H9 (cell line): ENCODE measurements at regions not wholly inside any gene's neighbourhood (a gene's known extent, or its start where the extent isn't known, plus 50 kb on each side); places are given as distances from the start of the nearest gene placed in this dataset.

Experiments used
- DNase-seq: peaks from one replicate; pipeline ENCODE4 v3.0.0-alpha.2; 2017
- H2AFZ ChIP-seq: one replicate; pipeline ENCODE4 v1.6.1; 2013; ENCODE audit warnings: mild to moderate bottlenecking, low read length, control low read depth, moderate library complexity
- H2AK5ac ChIP-seq: 2 replicates; pipeline ENCODE4 v1.6.1; 2013; ENCODE audit warnings: low read length, control low read depth, mixed read lengths; ENCODE audit not compliant: insufficient read length
- H2BK120ac ChIP-seq: one replicate; pipeline ENCODE4 v1.6.1; 2013; ENCODE audit warnings: low read depth, mild to moderate bottlenecking, low read length, control low read depth, inconsistent platforms; ENCODE audit not compliant: poor library complexity, severe bottlenecking
- H2BK12ac ChIP-seq: 2 replicates; pipeline ENCODE4 v1.6.1; 2013; ENCODE audit warnings: low read length, control low read depth, mixed read lengths, low read depth; ENCODE audit not compliant: insufficient read length
- H2BK15ac ChIP-seq: 2 replicates; pipeline ENCODE4 v1.6.1; 2013; ENCODE audit warnings: low read depth, low read length, control low read depth
- H2BK20ac ChIP-seq: one replicate; pipeline ENCODE4 v1.6.1; 2013; ENCODE audit warnings: low read depth, mild to moderate bottlenecking, low read length, control low read depth, inconsistent platforms; ENCODE audit not compliant: poor library complexity, severe bottlenecking
- H2BK5ac ChIP-seq: 2 replicates; pipeline ENCODE4 v1.6.1; 2013; ENCODE audit warnings: low read length, control low read depth, mixed read lengths; ENCODE audit not compliant: insufficient read length
- H3K14ac ChIP-seq: 2 replicates; pipeline ENCODE4 v1.6.1; 2013; ENCODE audit warnings: low read length, control low read depth; ENCODE audit not compliant: insufficient read depth
- H3K18ac ChIP-seq: 2 replicates; pipeline ENCODE4 v1.6.1; 2013; ENCODE audit warnings: low read depth, mild to moderate bottlenecking, mixed read lengths, low read length, control low read depth; ENCODE audit not compliant: insufficient read length
- H3K23ac ChIP-seq: 2 replicates; pipeline ENCODE4 v1.6.1; 2013; ENCODE audit warnings: low read length, control low read depth, mixed read lengths, low read depth; ENCODE audit not compliant: insufficient read length
- H3K23me2 ChIP-seq: 2 replicates; pipeline ENCODE4 v1.6.1; 2013; ENCODE audit warnings: low read depth, mild to moderate bottlenecking, mixed read lengths, low read length, control low read depth; ENCODE audit not compliant: insufficient read length, poor library complexity, severe bottlenecking
- H3K27ac ChIP-seq: 2 replicates; pipeline ENCODE4 v1.5.1; 2013; ENCODE audit warnings: low read length, control low read depth, mixed read lengths, low read depth; ENCODE audit not compliant: insufficient read length
- H3K27me3 ChIP-seq: 2 replicates; pipeline ENCODE4 v1.6.1; 2013; ENCODE audit warnings: low read length, control low read depth, inconsistent platforms; ENCODE audit not compliant: insufficient read depth
- H3K4ac ChIP-seq: 2 replicates; pipeline ENCODE4 v1.6.1; 2013; ENCODE audit warnings: low read depth, mild to moderate bottlenecking, control low read depth, inconsistent platforms, low read length, moderate library complexity
- H3K4me1 ChIP-seq: 2 replicates; pipeline ENCODE4 v1.6.1; 2013; ENCODE audit warnings: low read length, control low read depth, inconsistent platforms; ENCODE audit not compliant: insufficient read depth
- H3K4me2 ChIP-seq: 2 replicates; pipeline ENCODE4 v1.6.1; 2013; ENCODE audit warnings: low read length, control low read depth, mixed read lengths; ENCODE audit not compliant: insufficient read length, insufficient read depth
- H3K56ac ChIP-seq: 2 replicates; pipeline ENCODE4 v1.6.1; 2013; ENCODE audit warnings: low read depth, mild to moderate bottlenecking, mixed read lengths, low read length, control low read depth; ENCODE audit not compliant: insufficient read length
- H3K79me1 ChIP-seq: 2 replicates; pipeline ENCODE4 v1.6.1; 2013; ENCODE audit warnings: low read depth, mild to moderate bottlenecking, moderate library complexity, low read length, control low read depth, inconsistent platforms; ENCODE audit not compliant: insufficient read depth, poor library complexity, severe bottlenecking
- H3K79me2 ChIP-seq: 2 replicates; pipeline ENCODE4 v1.6.1; 2013; ENCODE audit warnings: low read length, control low read depth, inconsistent platforms; ENCODE audit not compliant: insufficient read depth
- H3K9ac ChIP-seq: 2 replicates; pipeline ENCODE4 v1.6.1; 2013; ENCODE audit warnings: low read length, control low read depth, mixed read lengths; ENCODE audit not compliant: insufficient read length; ENCODE audit errors: extremely low read depth
- H3K9me3 ChIP-seq: one replicate; pipeline ENCODE4 v1.6.1; 2013; ENCODE audit warnings: low read depth, low read length, inconsistent platforms; ENCODE audit not compliant: control insufficient read depth
- H3T11ph ChIP-seq: one replicate; pipeline ENCODE4 v1.6.1; 2013; ENCODE audit warnings: mild to moderate bottlenecking, low read length, control low read depth, inconsistent platforms
- H4K20me1 ChIP-seq: one replicate; pipeline ENCODE4 v1.6.1; 2013; ENCODE audit not compliant: control insufficient read depth, insufficient read length, insufficient read depth
- H4K5ac ChIP-seq: 2 replicates; pipeline ENCODE4 v1.6.1; 2013; ENCODE audit warnings: low read depth, mild to moderate bottlenecking, mixed read lengths, low read length, control low read depth; ENCODE audit not compliant: insufficient read length
- H4K8ac ChIP-seq: replicated peaks from 2 replicates; pipeline ENCODE4 v1.6.1; 2013; ENCODE audit warnings: low read length, control low read depth, mixed read lengths, low read depth; ENCODE audit not compliant: insufficient read length
- H4K91ac ChIP-seq: 2 replicates; pipeline ENCODE4 v1.6.1; 2013; ENCODE audit warnings: low read depth, mild to moderate bottlenecking, moderate library complexity, mixed read lengths, low read length, control low read depth; ENCODE audit not compliant: insufficient read length
- H3K27ac Mint-ChIP-seq, 3 experiments: 2 replicates in 2 of 3; 3 replicates in 1 of 3; pipeline ENCODE4 v1.8.0; 2020 to 2021; ENCODE audit warnings: mixed read lengths in 3 of 3, mild to moderate bottlenecking in 1 of 3, moderate library complexity in 1 of 3
- H3K27me3 Mint-ChIP-seq: 2 replicates; pipeline ENCODE4 v1.8.0; 2021; ENCODE audit warnings: low read depth, mild to moderate bottlenecking, moderate library complexity, mixed read lengths
- H3K36me3 Mint-ChIP-seq, 3 experiments: 2 replicates in 2 of 3; 3 replicates in 1 of 3; pipeline ENCODE4 v1.8.0; 2020 to 2021; ENCODE audit warnings: low read depth in 3 of 3, mixed read lengths in 3 of 3; ENCODE audit not compliant: insufficient read depth in 1 of 3
- H3K4me1 Mint-ChIP-seq, 2 experiments: 2 replicates each; pipeline ENCODE4 v1.8.0; 2020; ENCODE audit warnings: mixed read lengths in 2 of 2
- H3K4me3 Mint-ChIP-seq, 2 experiments: 2 replicates in 1 of 2; 3 replicates in 1 of 2; pipeline ENCODE4 v1.8.0; 2020 to 2021; ENCODE audit warnings: mild to moderate bottlenecking in 2 of 2, mixed read lengths in 2 of 2, moderate library complexity in 1 of 2
- H3K9me3 Mint-ChIP-seq, 2 experiments: 2 replicates in 1 of 2; 3 replicates in 1 of 2; pipeline ENCODE4 v1.8.0; 2020; ENCODE audit warnings: mild to moderate bottlenecking in 2 of 2, mixed read lengths in 2 of 2, moderate library complexity in 1 of 2
- WGBS: extraction: QIAGEN DNeasy Blood & Tissue Kit; methylation state at CpG from one replicate; pipeline ENCODE4 v1.1.7; 2013; ENCODE audit warnings: missing lambda C conversion rate, low lambda C conversion rate, mixed read lengths; ENCODE audit not compliant: insufficient read length; ENCODE audit errors: extremely low coverage; 5-methylcytosine and 5-hydroxymethylcytosine counted together
- TF ChIP-seq, protein P1 (sequence below): fragments of 200-600 bp; sonication (generic); conservative IDR thresholded peaks from 3 replicates; pipeline ENCODE4 v1.8.0; 2021; ENCODE audit warnings: antibody characterized with exemption, mild to moderate bottlenecking

DNA sequence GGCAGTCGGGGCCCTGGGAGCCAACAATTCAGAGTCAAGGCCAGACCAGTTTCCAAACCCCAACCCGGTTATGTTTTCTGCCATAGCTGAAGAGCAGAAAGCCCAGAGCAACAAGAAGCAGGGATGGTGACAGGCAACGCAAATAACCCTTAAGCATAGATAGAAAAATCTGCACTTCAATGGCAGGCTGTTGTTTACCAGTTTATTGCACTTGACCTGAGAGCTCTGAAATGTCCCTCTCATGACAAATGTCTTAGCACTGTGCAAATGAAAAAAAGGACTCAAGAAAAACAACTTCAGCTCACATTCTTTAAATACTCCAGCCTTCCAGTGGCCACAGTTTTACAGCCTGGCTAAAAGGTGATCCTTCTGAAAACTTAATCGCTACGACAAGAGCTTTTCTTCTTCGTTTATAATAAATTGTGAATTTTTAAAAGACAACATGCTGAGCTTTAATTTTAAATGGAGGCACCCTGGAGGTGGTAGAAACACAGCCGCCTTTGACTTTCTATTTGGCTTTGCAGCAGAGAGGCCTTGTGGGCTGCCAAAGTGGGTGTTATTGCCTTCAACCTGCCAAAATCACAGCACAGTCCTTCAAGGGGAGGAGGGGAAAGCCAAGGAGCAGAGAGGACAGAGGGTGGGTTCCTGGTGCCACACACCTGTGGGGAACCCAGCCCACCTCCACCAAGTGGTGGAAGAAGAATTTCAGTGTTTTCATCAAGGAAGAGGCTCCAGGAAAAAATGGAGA is 289.5 kb upstream of the CDYL start:
- Histone ChIP-seq H3K9me3 (no peaks in the 10 kb centered on the region), H2BK15ac (no peak overlapping the region), H3K9ac (no peak overlapping the region), H3K56ac (no peak overlapping the region), H3K4me2 (no peak overlapping the region), H3K23ac (no peak overlapping the region), H3K79me2 (no peaks in the 10 kb centered on the region), H2BK5ac (no peak overlapping the region), H3K27me3 (peaks cover 1% of the 10 kb centered on the region; the same call in 1 of the 2 replicates), H4K91ac (no peak overlapping the region), H3K18ac (no peak overlapping the region), H3K23me2 (no peaks in the 10 kb centered on the region), H3K27ac (no peak overlapping the region), H3T11ph (no peak overlapping the region), H3K14ac (no peak overlapping the region), H4K8ac (no peak overlapping the region), H2BK12ac (no peak overlapping the region), H2BK20ac (no peak overlapping the region), H2AK5ac (no peak overlapping the region), H3K4me1 (peaks cover 9% of the 10 kb centered on the region), H4K5ac (no peak overlapping the region), H2AFZ (no peak overlapping the region), H3K4ac (no peak overlapping the region), H3K79me1 (no peaks in the 10 kb centered on the region), H4K20me1 (no peaks in the 10 kb centered on the region), H2BK120ac (no peak overlapping the region)
- TF ChIP-seq, protein P1, sequence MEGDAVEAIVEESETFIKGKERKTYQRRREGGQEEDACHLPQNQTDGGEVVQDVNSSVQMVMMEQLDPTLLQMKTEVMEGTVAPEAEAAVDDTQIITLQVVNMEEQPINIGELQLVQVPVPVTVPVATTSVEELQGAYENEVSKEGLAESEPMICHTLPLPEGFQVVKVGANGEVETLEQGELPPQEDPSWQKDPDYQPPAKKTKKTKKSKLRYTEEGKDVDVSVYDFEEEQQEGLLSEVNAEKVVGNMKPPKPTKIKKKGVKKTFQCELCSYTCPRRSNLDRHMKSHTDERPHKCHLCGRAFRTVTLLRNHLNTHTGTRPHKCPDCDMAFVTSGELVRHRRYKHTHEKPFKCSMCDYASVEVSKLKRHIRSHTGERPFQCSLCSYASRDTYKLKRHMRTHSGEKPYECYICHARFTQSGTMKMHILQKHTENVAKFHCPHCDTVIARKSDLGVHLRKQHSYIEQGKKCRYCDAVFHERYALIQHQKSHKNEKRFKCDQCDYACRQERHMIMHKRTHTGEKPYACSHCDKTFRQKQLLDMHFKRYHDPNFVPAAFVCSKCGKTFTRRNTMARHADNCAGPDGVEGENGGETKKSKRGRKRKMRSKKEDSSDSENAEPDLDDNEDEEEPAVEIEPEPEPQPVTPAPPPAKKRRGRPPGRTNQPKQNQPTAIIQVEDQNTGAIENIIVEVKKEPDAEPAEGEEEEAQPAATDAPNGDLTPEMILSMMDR = no peak
- Mint-ChIP-seq H3K9me3 (peaks cover 24 to 35% of the 10 kb centered on the region in 2 experiments), H3K36me3 (peaks cover 27 to 45% (median 27%) of the 10 kb centered on the region in 3 experiments), H3K27me3 (peaks cover 15% of the 10 kb centered on the region), H3K27ac (peak overlapping the region in 2 of 3 experiments; percentile 14 to 75; a peak in 2 of 7 replicates), H3K4me1 (peaks cover 27 to 31% of the 10 kb centered on the region in 2 experiments), H3K4me3 (no peak overlapping the region)
- no CpG with 5 or more reads among the region's 7 CpGs for WGBS
- DNase-seq = no peak
